ENCODE measurements at regions not wholly inside any gene's neighbourhood (a gene's known extent, or its start where the extent isn't known, plus 50 kb on each side); places are given as distances from the start of the nearest gene placed in this dataset.

DNA sequence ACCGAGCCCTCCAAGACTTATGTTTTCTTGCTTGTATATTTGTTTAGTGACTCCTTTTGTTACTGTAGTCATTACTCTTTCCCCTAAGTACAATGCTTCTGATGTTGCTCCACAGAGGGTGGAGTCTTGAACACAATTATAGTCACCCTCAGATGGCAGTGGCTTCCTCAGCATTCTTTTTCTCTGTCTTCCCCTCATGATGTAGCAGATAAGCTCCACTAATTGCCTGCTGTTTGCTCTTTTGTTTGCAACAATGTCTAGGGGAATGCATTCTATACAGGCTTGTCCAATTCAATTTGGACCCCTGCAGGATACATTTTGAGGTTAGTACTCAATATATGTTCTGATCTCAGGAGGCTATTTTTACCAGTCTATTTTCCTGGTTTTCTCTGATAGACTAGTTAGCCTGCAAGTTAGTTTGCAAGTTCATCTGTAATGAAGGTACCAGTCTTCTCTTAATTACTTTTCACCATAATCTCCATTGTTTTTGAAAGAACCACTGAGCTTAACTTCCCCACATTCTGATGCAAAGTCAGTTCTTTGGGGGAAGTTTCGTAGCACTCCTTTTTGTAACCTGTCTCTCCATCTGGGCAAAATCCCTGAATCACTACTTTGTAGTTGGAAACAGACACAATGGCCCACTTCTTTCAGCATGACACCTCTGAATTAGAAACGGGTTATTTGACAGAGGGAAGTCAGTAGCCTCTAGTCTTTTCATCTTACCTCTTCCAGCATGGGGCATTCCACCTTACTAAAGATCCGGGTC is 1509.2 kb downstream of the CDH11 start:
- DNase-seq: no peak

DNA sequence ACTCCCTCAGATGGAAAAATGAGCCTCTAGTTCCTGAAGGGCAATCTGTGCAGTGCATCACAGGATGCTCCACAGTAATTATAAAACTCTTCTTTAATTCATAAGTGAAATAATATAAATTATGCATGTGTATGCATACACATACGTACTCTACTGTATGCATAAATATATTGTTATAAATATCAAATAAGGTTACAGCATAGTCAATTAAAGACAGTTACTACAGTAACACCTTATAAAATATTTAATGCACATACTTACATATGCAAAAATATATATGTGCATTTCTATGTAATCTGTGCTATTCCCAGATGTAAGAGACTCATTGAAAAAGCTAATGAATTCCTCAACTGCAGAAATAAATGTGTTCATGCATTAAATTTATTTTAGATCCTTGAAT is 1515.1 kb downstream of the CDH11 start:
- no peak for DNase-seq

GRCh38 chr16:63602206-63602927 is 1519.5 kb downstream of the CDH11 start:
- no peak for DNase-seq

- DNase-seq: no peak
Measured at GRCh38 chr16:63596716-63597115, 1525.1 kb downstream of the CDH11 start.

DNA sequence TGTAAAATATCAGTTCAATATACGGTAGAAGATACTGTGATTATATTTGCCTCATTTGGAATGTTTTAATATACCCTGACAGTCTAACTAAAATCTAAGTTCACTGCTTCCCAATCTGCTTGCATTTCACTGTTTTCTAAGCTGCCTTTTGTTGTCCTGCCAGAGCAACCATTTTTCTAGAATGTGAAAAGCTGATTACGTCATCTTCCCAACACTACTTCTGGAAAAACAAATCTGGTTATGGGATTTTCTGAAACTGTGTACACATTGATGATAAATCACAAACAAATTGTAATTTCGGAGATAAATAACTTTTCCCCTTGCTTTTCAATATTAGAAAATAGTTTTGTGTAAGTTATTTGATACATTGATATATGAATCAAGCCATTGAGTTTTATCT is 1529.0 kb downstream of the CDH11 start:
- no peak for DNase-seq

DNA sequence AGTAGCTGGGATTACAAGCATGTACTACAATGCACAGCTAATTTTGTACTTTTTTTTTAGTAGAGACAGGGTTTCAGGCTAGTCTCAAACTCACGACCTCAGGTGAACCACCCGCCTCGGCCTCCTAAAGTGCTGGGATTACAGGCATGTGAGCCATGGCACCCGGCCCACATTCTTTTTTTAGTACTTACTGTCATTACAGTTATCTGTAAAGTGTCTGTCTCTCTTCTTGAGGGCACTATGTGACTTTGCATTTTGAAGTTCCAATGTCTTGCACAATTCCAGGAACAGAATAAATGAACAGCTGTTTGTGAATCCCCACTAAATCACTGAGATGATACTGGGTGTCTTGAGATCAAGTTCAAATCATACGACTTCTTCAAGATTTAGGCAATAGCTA is 1540.3 kb downstream of the CDH11 start:
- DNase-seq: no peak

GRCh38 chr16:63578791-63579190 is 1542.6 kb upstream of the CDH8 start:
- DNase-seq: no peak

- no peak for DNase-seq
Measured at GRCh38 chr16:63577891-63578290, 1541.7 kb upstream of the CDH8 start.

DNA sequence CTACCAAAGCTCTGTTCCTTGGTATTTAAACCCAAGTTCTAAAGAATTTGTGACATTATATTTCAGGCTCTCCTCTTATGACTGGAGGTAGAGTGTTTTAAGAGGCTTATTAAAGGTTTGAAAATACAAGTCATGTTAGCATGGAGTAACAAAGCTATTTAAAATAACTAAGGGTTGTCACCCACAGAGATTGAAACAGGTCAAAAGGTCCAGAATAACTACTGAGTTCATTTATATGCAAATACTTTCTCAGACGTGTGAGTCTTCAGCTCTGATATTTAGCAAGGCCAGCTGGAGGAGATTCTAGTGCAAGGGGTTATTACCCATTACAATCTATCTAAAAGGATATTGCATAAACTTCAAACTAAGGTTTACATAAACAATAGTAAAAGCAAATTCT is 1538.8 kb upstream of the CDH8 start:
- no peak for DNase-seq

DNA sequence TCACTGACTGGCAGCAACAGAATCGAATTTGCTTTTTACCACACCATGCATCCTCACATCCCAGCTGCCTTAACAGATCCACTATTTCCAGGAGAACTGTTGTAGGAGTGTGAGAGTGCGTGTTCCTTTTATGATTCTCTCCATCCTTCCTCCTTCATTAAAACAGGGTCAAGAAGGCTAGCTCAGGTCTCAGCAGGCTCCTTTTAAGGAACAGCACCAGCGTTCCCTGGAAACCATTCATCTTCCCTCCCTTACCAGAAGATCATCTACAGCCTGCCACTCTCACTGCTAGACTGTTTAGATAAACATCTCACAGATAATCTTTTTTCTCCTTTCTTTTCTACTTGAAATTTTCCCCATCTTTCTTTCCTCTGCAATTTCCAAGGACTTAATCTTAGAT is 1531.9 kb upstream of the CDH8 start:
- no peak for DNase-seq

DNA sequence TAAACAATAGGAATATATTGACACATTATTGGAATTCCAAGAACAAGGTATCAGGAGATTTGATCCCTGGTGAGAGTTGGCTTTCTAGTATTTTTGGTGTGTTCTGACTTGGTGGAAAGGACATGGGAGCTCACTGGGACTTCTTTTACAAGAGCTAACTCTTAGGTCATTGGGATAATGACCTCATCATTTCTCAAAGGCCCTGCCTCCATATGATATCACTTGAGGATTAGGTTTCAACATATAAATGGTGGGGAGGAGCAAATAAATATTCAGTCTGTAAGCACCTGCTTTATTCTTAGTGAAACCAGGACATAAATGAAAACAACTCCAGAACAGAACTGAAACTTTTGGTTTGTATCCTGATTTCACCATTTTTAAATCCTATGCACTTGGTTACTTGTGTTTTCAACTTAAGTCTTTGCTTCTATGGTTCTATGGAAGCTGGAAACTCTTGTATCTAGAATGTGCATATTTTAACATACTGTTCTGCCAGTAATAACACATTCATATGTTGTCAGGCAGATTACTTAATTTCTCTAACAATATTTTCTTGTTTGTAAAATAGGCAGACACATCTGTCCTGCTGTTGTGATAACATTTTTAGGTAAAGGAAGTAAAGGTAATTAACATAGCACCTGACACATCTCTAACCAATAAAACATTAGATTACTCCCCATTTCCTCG is 1527.7 kb upstream of the CDH8 start:
- DNase-seq: no peak

DNA sequence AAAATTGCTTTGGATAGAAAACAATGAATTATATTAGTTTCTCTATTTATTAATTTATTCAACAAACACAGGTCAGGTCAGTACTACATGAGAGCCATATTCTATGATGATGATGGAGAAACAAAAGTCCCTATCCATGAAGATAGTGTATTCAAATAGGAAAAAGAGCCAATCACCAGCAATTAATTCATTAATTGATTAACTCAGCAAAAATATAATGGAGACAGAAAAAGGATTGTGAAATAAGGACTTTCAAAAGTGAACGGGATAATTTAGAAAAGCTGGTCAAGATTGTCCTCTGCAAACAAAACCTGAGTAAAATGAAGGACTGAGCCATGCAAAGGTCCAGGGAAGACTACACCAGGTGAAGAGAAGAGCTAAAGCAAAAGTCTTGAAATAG is 1517.7 kb upstream of the CDH8 start:
- DNase-seq: no peak

GRCh38 chr16:63539276-63539675 is 1503.0 kb upstream of the CDH8 start:
- DNase-seq: no peak

DNA sequence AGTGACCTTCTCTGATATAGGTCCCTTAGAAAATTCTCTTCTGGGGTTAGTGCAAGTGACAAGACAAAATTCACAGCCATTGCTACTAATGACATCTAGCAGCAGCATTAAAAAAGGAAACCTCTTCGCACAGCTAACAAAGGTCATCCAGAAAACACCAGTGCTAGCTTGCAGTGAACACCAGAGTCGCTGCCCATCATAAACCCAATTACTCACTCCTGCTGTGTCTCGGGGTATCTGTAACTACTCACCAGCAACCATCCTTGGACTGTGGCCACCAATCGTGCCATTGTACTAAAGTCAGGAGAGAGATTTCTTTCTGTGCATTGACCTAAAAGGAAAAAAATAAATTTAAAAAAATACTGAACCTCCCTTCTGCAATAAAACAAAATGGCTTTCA is 1494.7 kb upstream of the CDH8 start:
- DNase-seq: no peak

DNA sequence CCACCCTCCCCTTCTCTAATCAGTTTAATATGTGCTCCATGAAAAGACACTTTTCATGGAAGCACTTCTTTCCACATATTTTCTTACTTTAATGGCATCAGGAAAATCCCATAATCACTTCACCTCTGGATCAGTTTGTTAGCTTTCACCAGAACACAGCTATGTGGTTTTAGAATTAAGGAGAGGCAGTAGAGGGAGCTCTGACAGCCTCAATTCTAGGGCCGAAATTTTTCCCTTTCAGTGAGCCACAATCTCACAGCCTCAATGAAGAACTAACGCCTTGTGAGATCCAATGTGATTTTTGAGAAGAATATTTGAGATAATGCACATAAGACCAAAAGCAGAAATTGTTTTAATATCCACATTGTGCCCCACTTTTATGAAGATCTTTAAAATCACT is 1494.0 kb upstream of the CDH8 start:
- no peak for DNase-seq

GRCh38 chr16:63527404-63527803 is 1491.2 kb upstream of the CDH8 start:
- no peak for DNase-seq

GRCh38 chr16:63516394-63516793 is 1480.2 kb upstream of the CDH8 start:
- no peak for DNase-seq

GRCh38 chr16:63512910-63513309 is 1476.7 kb upstream of the CDH8 start:
- DNase-seq: no peak

DNA sequence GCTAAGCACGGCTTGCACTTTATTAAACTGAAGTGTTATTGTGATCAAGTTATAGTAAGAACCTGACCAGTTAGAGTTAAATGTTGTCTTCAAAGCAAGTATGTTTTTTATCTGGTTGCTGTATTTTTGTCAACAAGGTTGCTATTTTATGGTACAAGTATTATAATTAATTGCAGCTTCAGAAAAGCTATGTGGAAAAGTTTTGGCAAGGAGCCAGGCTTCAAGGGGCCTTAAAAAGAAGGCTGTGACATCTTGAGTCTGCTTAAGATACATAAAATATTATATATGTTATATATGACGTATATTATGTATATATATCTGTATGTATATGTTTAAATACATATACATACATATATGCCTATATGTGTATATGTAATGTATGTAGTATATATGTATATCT is 1461.2 kb upstream of the CDH8 start:
- DNase-seq: no peak

DNA sequence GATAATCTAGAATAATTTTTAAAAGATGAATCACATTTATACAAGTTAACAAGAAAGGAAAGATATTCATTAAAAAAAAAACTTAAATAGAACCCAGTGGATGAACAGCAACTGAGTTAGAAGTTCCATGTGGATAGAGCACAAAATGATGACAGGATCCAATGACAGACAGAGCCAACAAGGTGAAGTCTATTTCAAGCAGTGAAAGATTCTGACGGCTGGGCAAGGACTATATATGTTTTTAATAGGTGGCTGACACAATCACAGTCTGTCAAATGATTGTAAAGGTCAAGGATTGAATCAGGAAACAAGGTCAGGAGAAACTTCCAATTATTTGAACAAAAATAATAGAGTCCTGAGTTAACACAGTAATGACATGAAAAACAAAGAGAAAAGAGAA is 1460.0 kb upstream of the CDH8 start:
- DNase-seq: no peak

- no peak for DNase-seq
Measured at GRCh38 chr16:63488955-63489354, 1452.7 kb upstream of the CDH8 start.

- DNase-seq: no peak
Measured at GRCh38 chr16:63481060-63481459, 1444.8 kb upstream of the CDH8 start.

DNA sequence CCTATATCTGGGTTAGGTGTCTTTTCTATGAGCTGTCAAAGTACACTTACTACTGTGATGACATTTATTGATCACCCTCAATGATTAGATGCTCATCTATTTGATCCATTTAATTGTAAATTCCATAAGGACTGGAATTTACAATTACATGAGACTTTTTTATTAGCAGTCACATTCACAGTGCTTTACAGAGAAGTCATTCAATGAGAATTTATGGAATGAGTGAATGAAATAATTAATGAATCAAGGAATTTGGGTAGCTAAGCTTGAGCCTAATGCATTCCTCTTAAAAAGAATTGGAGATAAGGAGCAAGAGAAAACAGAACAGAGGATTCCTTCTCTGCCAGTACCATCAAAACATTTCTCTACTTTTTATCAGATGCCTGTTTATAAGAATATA is 1437.5 kb upstream of the CDH8 start:
- DNase-seq: no peak

DNA sequence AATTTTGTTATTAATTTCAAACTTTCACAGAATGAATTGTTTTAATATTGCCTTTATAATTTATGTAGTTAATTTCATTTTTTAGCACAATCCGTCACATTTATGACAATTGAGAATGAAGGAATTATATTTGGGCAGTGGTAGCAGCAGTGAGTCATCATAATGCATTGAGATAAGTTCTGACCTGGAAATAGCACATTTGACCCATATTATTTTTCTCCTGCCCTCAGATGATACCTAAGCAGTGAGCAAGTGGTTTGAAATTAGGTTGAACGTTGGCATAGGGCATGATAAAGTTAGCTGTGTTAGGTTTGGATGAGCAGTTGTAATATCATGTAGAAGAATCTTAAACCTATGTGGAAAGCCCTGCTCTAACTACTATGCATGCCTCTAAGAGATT is 1431.3 kb upstream of the CDH8 start:
- DNase-seq: no peak

Data from skin of body (tissue), 1 donor.